Pulmonary artery endothelial cell (primary cell): ENCODE measurements at regions not wholly inside any gene's neighbourhood (a gene's known extent, or its start where the extent isn't known, plus 50 kb on each side); places are given as distances from the start of the nearest gene placed in this dataset.

Experiments used
- DNase-seq: peaks from one replicate; pipeline ENCODE4 v3.0.0-alpha.2; 2011; ENCODE audit warnings: low read depth, low spot score

- no peak for DNase-seq
Measured at GRCh38 chr1:218711884-218712674, 366.9 kb downstream of the TGFB2 start.

GRCh38 chr1:218712677-218713076 is 367.5 kb downstream of the TGFB2 start:
- no peak for DNase-seq

- no peak for DNase-seq
Measured at GRCh38 chr1:218715961-218716669, 371.0 kb downstream of the TGFB2 start.

GRCh38 chr1:218717575-218717974 is 372.4 kb downstream of the TGFB2 start:
- no peak for DNase-seq

- DNase-seq: no peak
Measured at GRCh38 chr1:218718206-218718605, 373.1 kb downstream of the TGFB2 start.

GRCh38 chr1:218718977-218719376 is 373.8 kb downstream of the TGFB2 start:
- DNase-seq: no peak

- DNase-seq: no peak
Measured at GRCh38 chr1:218728898-218729565, 383.9 kb downstream of the TGFB2 start.

GRCh38 chr1:218735436-218736032 is 390.4 kb downstream of the TGFB2 start:
- DNase-seq: no peak

GRCh38 chr1:218739426-218739825 is 394.3 kb downstream of the TGFB2 start:
- DNase-seq: no peak

- DNase-seq: no peak
Measured at GRCh38 chr1:218741852-218742251, 396.7 kb downstream of the TGFB2 start.

GRCh38 chr1:218742467-218743262 is 397.5 kb downstream of the TGFB2 start:
- no peak for DNase-seq

- no peak for DNase-seq
Measured at GRCh38 chr1:218743861-218744505, 398.8 kb downstream of the TGFB2 start.

- DNase-seq: no peak
Measured at GRCh38 chr1:218748071-218748470, 402.9 kb downstream of the TGFB2 start.

- DNase-seq: no peak
Measured at GRCh38 chr1:218750216-218750970, 405.3 kb downstream of the TGFB2 start.

- DNase-seq: no peak
Measured at GRCh38 chr1:218751208-218751948, 406.2 kb downstream of the TGFB2 start.

- no peak for DNase-seq
Measured at GRCh38 chr1:218752126-218752525, 407.0 kb downstream of the TGFB2 start.

GRCh38 chr1:218754477-218754876 is 409.3 kb downstream of the TGFB2 start:
- DNase-seq: no peak

- DNase-seq: no peak
Measured at GRCh38 chr1:218755128-218755527, 410.0 kb downstream of the TGFB2 start.

- no peak for DNase-seq
Measured at GRCh38 chr1:218759795-218760194, 413.9 kb upstream of the LYPLAL1 start.
